IPS-20b (cell line): ENCODE measurements at regions not wholly inside any gene's neighbourhood (a gene's known extent, or its start where the extent isn't known, plus 50 kb on each side); places are given as distances from the start of the nearest gene placed in this dataset.

Experiments used
- H3K27ac ChIP-seq: one replicate; pipeline ENCODE4 v1.5.1; 2013; ENCODE audit warnings: low read length
- H3K27me3 ChIP-seq: 2 replicates; pipeline ENCODE4 v1.6.1; 2013; ENCODE audit warnings: mild to moderate bottlenecking, low read length, inconsistent platforms; ENCODE audit not compliant: insufficient read depth
- H3K36me3 ChIP-seq: 2 replicates; pipeline ENCODE4 v1.6.1; 2013; ENCODE audit warnings: low read depth, mild to moderate bottlenecking, inconsistent platforms, low read length, moderate library complexity; ENCODE audit not compliant: insufficient read depth
- H3K4me1 ChIP-seq: 2 replicates; pipeline ENCODE4 v1.6.1; 2013; ENCODE audit warnings: mild to moderate bottlenecking, control low read depth, inconsistent platforms, low read length, moderate library complexity; ENCODE audit not compliant: insufficient read depth
- H3K4me3 ChIP-seq: 2 replicates; pipeline ENCODE4 v1.5.1; 2013; ENCODE audit warnings: mild to moderate bottlenecking, low read length, inconsistent platforms
- H3K9ac ChIP-seq: 2 replicates; pipeline ENCODE4 v1.6.1; 2013; ENCODE audit warnings: low read depth, mild to moderate bottlenecking, inconsistent platforms, low read length, moderate library complexity
- H3K9me3 ChIP-seq: 2 replicates; pipeline ENCODE4 v1.6.1; 2013; ENCODE audit warnings: mild to moderate bottlenecking, low read depth, low read length, inconsistent platforms; ENCODE audit not compliant: insufficient read depth

DNA sequence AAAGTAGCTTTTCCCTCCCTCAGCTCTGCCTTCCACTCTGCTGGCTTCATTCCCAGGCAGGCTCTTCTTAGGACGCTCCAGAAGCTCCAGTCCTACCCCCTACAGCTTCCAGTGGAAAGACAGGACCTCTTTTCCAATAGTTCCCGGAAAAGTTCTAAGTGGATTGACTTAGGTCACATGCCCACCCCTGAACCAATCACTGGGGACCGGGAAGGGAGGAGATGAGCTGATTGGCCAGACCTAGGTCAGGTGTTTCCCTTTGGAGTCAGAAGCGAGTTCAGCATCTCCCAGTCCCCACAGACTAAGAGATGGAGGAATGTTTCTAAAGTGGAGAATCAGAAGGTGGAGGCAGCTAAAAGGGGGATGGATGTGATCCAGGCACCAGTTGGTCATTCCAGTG lies 62.9 kb upstream of the KCNG1 start:
- no peak overlapping the region for H3K27ac ChIP-seq
- H3K4me1 ChIP-seq: peaks cover 15% of the 10 kb centered on the region; the same call in 1 of the 2 replicates
- peaks cover 4% of the 10 kb centered on the region; the same call in 1 of the 2 replicates for H3K27me3 ChIP-seq
- no peaks in the 10 kb centered on the region for H3K36me3 ChIP-seq
- no peak overlapping the region for H3K4me3 ChIP-seq
- no peaks in the 10 kb centered on the region for H3K9me3 ChIP-seq
- no peak overlapping the region for H3K9ac ChIP-seq

- no peak overlapping the region for H3K4me3 ChIP-seq
- no peaks in the 10 kb centered on the region for H3K36me3 ChIP-seq
- H3K27ac ChIP-seq: no peak overlapping the region
- H3K27me3 ChIP-seq: no peaks in the 10 kb centered on the region; the same call in 1 of the 2 replicates
- no peaks in the 10 kb centered on the region for H3K9me3 ChIP-seq
- H3K9ac ChIP-seq: no peak overlapping the region
- peaks cover 15% of the 10 kb centered on the region; the same call in 1 of the 2 replicates for H3K4me1 ChIP-seq
Observed at GRCh38 chr20:51084593-51085377, 61.9 kb upstream of the KCNG1 start.

DNA sequence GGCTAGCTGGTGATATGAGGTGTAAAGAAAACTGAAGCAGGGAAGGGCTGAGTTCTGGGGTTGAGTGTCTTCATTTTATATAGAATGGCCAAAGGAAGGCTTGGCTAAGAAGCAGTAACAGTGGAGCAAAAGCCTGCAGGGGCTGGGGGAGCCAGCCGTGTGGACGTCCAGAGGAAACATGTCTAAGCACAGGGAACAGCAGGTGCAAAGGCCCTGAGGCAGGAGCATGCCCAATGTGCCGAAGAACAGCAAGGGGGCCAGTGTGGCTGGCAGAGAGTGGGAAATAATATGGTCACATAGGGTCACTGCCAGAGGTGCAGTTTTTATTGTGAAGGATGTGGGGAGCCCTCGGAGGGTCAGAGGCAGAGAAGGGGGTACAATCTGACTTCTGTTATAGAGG lies 60.5 kb upstream of the KCNG1 start:
- Histone ChIP-seq H3K27ac (no peak overlapping the region), H3K9me3 (no peaks in the 10 kb centered on the region), H3K27me3 (no peaks in the 10 kb centered on the region; the same call in 1 of the 2 replicates), H3K4me3 (no peak overlapping the region), H3K9ac (no peak overlapping the region), H3K4me1 (peaks cover 15% of the 10 kb centered on the region; the same call in 1 of the 2 replicates), H3K36me3 (no peaks in the 10 kb centered on the region)

- H3K4me1 ChIP-seq: peaks cover 15% of the 10 kb centered on the region; the same call in 1 of the 2 replicates
- no peaks in the 10 kb centered on the region; the same call in 1 of the 2 replicates for H3K27me3 ChIP-seq
- no peaks in the 10 kb centered on the region for H3K9me3 ChIP-seq
- no peak overlapping the region for H3K4me3 ChIP-seq
- H3K27ac ChIP-seq: no peak overlapping the region
- H3K9ac ChIP-seq: no peak overlapping the region
- no peaks in the 10 kb centered on the region for H3K36me3 ChIP-seq
Observed at GRCh38 chr20:51082988-51083387, 60.1 kb upstream of the KCNG1 start.

GRCh38 chr20:51080516-51080915 lies 57.6 kb upstream of the KCNG1 start:
- no peak overlapping the region for H3K4me3 ChIP-seq
- no peaks in the 10 kb centered on the region; the same call in 1 of the 2 replicates for H3K27me3 ChIP-seq
- H3K9ac ChIP-seq: no peak overlapping the region
- no peaks in the 10 kb centered on the region for H3K36me3 ChIP-seq
- H3K27ac ChIP-seq: no peak overlapping the region
- H3K9me3 ChIP-seq: no peaks in the 10 kb centered on the region
- peaks cover 17% of the 10 kb centered on the region; the same call in 1 of the 2 replicates for H3K4me1 ChIP-seq

DNA sequence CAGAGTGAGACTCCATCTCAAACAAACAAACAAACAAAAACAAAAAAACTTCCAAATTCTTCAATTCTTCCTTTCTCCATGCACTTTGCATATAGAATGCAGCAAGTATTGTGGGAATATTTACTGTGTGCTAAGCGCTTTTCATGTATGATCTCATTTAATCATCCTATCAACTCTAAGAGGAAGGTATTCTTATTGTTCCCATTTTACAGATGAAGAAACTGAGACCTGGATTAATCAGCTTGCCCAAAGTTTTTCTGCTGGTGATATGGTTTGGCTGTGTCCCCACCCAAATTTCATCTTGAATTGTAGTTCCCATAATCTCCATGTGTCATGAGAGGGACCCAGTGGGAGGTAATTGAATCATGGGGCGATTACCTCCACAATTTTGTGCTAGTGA lies 56.6 kb upstream of the KCNG1 start:
- peaks cover 8% of the 10 kb centered on the region; the same call in 1 of the 2 replicates for H3K4me1 ChIP-seq
- no peaks in the 10 kb centered on the region for H3K36me3 ChIP-seq
- H3K27me3 ChIP-seq: no peaks in the 10 kb centered on the region; the same call in 1 of the 2 replicates
- no peak overlapping the region for H3K27ac ChIP-seq
- no peaks in the 10 kb centered on the region for H3K9me3 ChIP-seq
- no peak overlapping the region for H3K4me3 ChIP-seq
- H3K9ac ChIP-seq: no peak overlapping the region

- no peaks in the 10 kb centered on the region for H3K9me3 ChIP-seq
- H3K36me3 ChIP-seq: no peaks in the 10 kb centered on the region
- H3K27ac ChIP-seq: no peak overlapping the region
- no peaks in the 10 kb centered on the region for H3K27me3 ChIP-seq
- peaks cover 8% of the 10 kb centered on the region; the same call in 1 of the 2 replicates for H3K4me1 ChIP-seq
- H3K9ac ChIP-seq: no peak overlapping the region
- H3K4me3 ChIP-seq: no peak overlapping the region
Observed at GRCh38 chr20:51077686-51078060, 54.8 kb upstream of the KCNG1 start.

GRCh38 chr20:51076786-51077685 lies 54.1 kb upstream of the KCNG1 start:
- Histone ChIP-seq H3K9ac (no peak overlapping the region), H3K4me3 (no peak overlapping the region), H3K27ac (no peak overlapping the region), H3K36me3 (no peaks in the 10 kb centered on the region), H3K9me3 (no peaks in the 10 kb centered on the region), H3K4me1 (peaks cover 8% of the 10 kb centered on the region; the same call in 1 of the 2 replicates), H3K27me3 (no peaks in the 10 kb centered on the region; the same call in 1 of the 2 replicates)

GRCh38 chr20:51074062-51074461 lies 51.2 kb upstream of the KCNG1 start:
- Histone ChIP-seq H3K27me3 (no peaks in the 10 kb centered on the region; the same call in 1 of the 2 replicates), H3K9me3 (no peaks in the 10 kb centered on the region), H3K4me1 (peaks cover 8% of the 10 kb centered on the region; the same call in 1 of the 2 replicates), H3K36me3 (no peaks in the 10 kb centered on the region), H3K4me3 (no peak overlapping the region), H3K27ac (no peak overlapping the region), H3K9ac (no peak overlapping the region)
